CMK (cell line): ENCODE measurements at regions not wholly inside any gene's neighbourhood (a gene's known extent, or its start where the extent isn't known, plus 50 kb on each side); places are given as distances from the start of the nearest gene placed in this dataset.
"Not testable (repeated sequence)": the region's sequence is repeated elsewhere in the genome, so short reads cannot be mapped to it uniquely, and the experiment has no call there.

ENCODE experiments used
- DNase-seq: peaks from one replicate; pipeline ENCODE4 v3.0.0-alpha.2; 2010; ENCODE audit warnings: low read depth

DNA sequence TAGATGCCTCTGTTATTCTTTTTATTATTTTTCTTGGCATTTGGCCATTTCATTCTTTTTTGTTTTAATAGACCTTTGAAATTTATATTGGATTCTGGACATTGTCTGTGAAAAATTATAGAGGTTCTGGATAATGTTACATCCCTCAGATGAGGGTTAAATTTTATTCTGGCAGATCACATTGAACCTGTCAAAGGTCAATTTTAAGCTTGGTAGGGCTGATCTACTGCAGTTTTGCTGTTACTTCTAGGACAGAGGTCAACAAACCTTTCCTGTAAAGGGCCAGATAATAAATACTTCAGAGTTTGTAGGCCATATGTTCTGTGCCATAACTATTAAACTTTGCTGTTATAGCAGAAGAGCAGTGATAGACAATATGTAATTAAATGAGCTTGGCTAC is 318.9 kb upstream of the DPPA4 start:
- no peak for DNase-seq

- DNase-seq = no peak
These were observed 341.3 kb upstream of the DPPA4 start for GRCh38 chr3:109678600-109678999.

DNA sequence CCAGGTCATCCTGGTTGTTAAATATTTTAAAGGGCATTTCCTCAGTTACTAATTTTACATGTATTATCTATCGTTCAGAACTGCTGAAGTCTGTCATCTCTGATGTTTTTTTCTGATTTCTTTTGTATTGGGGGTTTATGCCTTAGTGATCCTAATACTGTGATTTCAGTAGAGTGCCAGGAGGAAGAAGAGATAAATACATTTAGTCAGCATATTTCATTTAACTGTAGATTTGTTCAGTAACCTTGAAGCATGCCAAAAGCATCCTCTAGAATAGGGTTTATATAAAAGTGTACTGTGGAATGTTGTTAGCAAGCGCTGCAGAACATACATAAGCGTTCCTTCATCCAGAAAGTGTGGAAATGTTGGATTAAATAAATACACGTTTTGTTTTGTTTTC is 342.3 kb upstream of the DPPA4 start:
- DNase-seq = no peak

- DNase-seq = no peak
These were observed 346.4 kb upstream of the DPPA4 start for GRCh38 chr3:109683746-109684145.

DNA sequence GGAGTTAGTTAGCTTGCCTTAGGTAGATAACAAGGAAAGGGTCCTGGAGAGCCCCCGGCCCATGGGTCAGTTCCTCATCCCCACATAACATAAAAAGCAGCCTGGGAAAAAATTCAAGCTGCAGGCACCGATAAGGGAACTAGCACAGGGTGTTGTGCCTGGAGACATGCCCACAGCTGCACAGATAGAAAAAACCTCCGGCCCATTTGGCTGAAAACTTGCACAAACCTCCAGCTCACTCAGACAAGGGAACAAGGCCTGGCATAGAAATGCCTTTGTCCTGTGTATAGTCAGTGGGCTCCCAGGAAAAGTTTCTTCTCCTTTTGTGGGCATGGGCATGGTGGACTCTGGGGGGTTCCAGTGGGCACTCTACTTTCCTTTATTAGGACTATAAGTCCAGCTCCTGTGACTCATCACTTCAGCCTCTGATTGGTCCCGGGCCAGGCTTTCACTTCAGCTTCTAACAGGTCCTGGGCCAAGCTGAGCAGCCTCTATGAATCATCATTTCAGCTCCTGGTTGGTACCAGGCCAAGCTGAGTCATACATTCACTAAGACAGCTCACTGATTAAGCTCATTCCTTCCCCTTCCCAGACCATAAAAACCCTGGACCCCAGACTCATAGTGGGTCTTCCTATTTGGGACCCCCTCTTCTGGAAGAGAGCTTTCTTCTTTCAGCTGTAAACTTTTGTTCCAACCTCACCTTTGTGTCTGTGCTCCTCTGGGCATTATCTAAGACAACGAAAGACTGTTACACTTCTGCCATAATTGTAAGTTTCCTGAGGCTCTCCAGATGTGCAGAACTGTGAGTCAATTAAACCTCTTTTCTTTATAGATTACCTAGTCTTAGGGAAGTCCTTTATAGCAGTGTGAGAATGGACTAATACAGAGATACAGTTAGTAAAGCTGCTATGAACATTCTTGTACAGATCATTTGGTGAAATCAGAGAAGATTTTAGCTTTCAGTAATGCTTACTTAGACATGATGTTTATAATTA is 348.0 kb upstream of the DPPA4 start:
- DNase-seq = no peak

GRCh38 chr3:109687626-109688025 is 350.3 kb upstream of the DPPA4 start:
- DNase-seq = no peak

- DNase-seq = no peak
These were observed 359.6 kb upstream of the DPPA4 start for GRCh38 chr3:109696932-109697331.

DNA sequence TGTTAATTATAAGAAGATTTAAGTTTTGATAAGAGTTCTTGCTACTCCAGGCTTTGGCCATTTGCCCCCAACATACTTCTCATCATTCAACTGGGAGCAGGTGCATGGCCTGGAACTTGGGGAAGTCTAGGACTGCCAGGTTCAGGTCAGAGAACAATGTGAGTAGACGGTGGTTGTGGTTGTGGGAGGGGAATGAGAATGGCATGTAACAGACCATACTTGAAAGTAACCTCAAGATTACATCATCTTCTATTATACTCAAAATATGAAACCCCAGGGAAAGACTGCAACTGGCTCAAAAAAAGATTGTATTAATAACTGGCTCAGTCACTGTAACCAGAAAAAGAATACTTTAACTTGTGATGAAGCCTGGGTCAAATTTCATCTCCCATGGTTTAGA is 364.9 kb upstream of the DPPA4 start:
- DNase-seq = no peak

DNA sequence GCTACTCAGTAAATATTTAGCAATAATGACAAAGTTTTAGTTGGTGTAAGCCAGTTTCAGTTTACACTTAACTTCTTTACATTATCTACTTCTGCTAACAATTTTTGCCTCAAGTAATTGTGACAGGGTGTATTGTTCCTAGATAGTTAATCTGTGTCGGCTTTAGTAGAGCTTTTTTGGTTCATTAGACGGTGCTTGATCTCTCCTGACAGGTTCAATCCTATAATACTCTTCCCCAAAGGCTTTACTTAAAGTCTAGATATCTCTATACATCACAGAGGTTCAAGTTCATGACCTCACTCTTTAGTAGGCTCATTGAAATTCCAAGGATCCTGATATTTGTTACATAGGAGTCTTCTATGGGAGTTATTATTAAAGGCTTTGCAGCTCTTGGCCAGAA is 365.6 kb upstream of the DPPA4 start:
- no peak for DNase-seq

DNA sequence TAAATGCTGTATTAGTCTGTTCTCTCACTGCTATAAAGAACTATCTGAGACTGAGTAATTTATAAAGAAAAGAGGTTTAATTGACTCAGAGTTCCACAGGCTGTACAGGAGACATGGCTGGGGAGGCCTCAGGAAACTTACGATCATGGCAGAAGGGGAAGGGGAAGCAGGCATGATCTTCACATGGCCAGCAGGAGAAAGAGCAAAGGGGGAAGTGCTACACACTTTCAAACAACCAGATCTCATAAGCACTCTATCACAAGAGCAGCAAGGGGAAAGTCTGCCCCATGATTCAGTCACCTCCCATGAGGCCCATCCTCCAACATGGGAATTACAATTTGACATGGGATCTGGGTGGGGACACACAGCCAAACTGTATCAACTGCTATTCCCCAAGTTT is 367.8 kb upstream of the DPPA4 start:
- DNase-seq = not testable (repeated sequence)

GRCh38 chr3:109707617-109708016 is 370.3 kb upstream of the DPPA4 start:
- no peak for DNase-seq

GRCh38 chr3:109713288-109713687 is 375.9 kb upstream of the DPPA4 start:
- no peak for DNase-seq

DNA sequence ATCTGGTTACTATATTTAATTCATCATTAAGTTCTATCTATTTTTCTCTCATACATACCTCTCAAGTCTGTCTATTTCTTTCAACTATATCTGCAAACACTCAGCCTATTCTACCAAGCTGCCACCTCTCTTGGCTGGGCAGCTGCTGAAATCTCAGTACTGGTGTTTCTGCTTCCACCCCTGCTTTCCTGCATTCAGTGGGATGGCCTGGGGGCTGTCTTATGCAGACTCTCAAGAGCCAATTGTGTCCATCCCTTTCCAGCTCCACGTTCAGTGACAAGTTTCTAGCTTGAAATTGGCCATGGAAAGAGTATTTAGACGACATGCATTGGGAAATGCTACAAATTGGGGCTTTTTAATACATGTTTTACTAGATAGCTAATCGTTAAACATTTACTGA is 378.4 kb upstream of the DPPA4 start:
- no peak for DNase-seq

GRCh38 chr3:109718850-109719249 is 381.5 kb upstream of the DPPA4 start:
- no peak for DNase-seq

- DNase-seq = no peak
These were observed 391.6 kb upstream of the DPPA4 start for GRCh38 chr3:109728861-109729494.

GRCh38 chr3:109731639-109732473 is 394.5 kb upstream of the DPPA4 start:
- DNase-seq = peak; percentile 32

DNA sequence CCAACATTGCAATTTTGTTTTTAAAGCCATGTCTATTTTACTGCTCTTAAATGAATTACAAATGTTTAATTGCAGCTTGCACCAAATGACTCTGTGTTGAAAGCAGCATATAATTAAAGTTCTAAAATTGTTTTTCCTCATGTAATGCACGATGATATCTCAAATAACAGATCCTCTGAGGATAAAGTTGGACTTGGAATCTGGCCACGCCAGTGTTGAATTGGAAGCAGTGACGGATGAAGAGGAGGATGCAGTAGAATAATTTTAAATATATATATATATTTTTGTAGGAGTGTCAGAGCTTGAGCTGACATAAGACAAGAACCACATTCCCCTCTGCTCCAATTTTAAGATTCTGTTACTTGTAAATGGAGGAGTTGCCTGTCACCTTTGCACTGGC is 406.6 kb upstream of the DPPA4 start:
- DNase-seq = no peak

- DNase-seq = no peak
These were observed 435.2 kb upstream of the DPPA4 start for GRCh38 chr3:109772520-109772919.

DNA sequence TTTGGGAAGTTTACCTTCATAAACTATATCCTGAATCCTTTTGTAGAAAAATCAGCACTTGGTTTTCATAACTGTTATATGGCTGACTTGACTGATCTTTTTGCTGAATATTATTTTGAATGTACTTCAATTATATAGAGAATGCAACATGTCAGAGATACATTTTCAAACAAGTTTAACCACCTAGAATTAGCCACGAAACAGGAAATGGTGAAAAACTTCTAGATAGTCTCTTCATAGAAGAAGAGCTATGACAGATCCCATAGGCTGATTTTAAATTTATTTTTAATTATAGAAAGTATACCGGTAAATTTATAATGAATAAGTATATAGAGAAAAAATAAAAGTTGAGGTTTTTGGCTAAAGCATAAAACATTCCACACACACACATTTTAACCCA is 436.8 kb upstream of the DPPA4 start:
- DNase-seq = no peak

GRCh38 chr3:109784285-109784684 is 446.9 kb upstream of the DPPA4 start:
- DNase-seq = no peak

DNA sequence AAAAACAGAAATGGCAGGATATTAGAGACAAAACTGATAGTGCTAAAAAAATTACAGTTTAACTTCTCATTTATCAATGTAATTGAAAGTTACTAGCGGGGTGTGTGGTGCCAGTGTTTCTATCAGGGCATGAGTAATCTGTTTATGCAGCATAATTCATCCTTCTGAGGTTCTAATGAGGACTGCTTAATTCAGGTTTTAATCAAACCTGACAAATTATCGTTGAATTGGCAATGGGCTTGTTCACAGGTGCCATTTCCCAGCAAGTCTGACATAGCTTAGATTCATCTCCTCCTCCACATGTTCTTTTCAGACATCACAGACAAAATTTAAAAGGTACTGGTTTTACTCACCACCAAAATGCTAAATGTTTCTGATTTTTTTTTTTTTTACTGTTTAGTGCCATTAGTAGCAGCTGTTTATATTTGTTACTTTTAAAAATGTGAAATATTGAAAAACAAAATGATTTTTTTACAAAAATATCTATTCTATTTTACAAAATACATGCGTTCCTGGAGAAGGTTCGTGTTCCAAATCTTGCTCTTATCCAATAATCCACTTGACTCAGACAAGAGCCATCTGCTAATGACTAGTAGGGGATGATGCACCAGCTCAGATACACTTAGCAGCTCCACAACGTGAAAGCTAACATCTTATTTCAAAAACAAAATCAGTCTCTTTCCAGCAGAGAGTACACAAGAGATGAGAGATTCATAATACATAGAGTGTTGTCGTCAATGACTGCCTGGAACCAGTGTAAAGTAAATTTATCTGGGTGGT is 447.7 kb upstream of the DPPA4 start:
- no peak for DNase-seq

DNA sequence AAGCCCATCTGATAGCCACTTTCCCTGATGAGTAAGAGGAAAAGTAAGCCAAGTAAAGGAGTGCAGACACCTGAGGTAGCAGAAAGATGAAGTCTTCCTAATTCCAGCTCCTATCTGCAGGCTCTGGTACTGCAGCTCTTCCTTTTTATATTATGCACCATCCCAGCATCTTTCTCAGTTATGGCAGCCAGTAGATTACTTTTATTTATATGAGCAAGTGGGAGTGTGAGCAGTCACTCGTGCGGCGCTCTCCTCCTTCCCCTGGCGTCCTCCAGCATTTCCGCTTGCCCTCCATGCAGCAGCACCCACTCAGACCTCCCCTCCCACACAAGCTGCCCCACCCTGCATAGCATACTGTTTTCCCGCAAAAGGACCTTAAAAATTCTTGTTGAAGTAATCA is 465.9 kb upstream of the DPPA4 start:
- DNase-seq = no peak
